Keratinocyte (primary cell): ENCODE measurements at regions not wholly inside any gene's neighbourhood (a gene's known extent, or its start where the extent isn't known, plus 50 kb on each side); places are given as distances from the start of the nearest gene placed in this dataset.

Source experiments
- DNase-seq: peaks from one replicate; pipeline ENCODE4 v3.0.0-alpha.2; 2011; ENCODE audit warnings: low read depth, missing footprints, low spot score
- FAIRE-seq: peaks from 2 replicates; lab custom pipeline; 2011; peaks lifted over from hg19 to GRCh38; lab: Jason Lieb, UNC
- H2AFZ ChIP-seq: 2 replicates; pipeline ENCODE4 v1.6.0; 2012; ENCODE audit warnings: low read length, control low read depth, inconsistent platforms; ENCODE audit not compliant: control insufficient read depth
- H3K27ac ChIP-seq: 2 replicates; pipeline ENCODE4 v1.5.1; 2011; ENCODE audit warnings: low read length; ENCODE audit not compliant: control insufficient read depth, insufficient read depth
- H3K27me3 ChIP-seq: 3 replicates; pipeline ENCODE4 v1.6.0; 2011; ENCODE audit warnings: low read length; ENCODE audit not compliant: control insufficient read depth, insufficient read depth; ENCODE audit errors: extremely low read depth
- H3K36me3 ChIP-seq, 2 experiments: 2 replicates in 1 of 2; 3 replicates in 1 of 2; pipeline ENCODE4 v1.5.1; 2011; ENCODE audit warnings: low read length in 2 of 2, mild to moderate bottlenecking in 1 of 2; ENCODE audit not compliant: control insufficient read depth in 2 of 2, insufficient read depth in 2 of 2; ENCODE audit errors: extremely low read depth in 1 of 2
- H3K4me1 ChIP-seq: 3 replicates; pipeline ENCODE4 v1.5.1; 2011; ENCODE audit warnings: low read length; ENCODE audit not compliant: control insufficient read depth, insufficient read depth; ENCODE audit errors: extremely low read depth
- H3K4me2 ChIP-seq: 3 replicates; pipeline ENCODE4 v1.6.0; 2011; ENCODE audit warnings: low read depth, low read length; ENCODE audit not compliant: control insufficient read depth, insufficient read depth; ENCODE audit errors: extremely low read depth
- H3K4me3 ChIP-seq, 3 experiments: fragments of 200-600 bp in 1 of 3; sonication (generic) in 1 of 3; 2 replicates in 2 of 3; 3 replicates in 1 of 3; pipeline ENCODE4 v1.5.1; 2011 to 2016; ENCODE audit warnings: low read length in 3 of 3, mild to moderate bottlenecking in 3 of 3, control low read depth in 2 of 3, inconsistent platforms in 1 of 3, low read depth in 1 of 3, mixed read lengths in 1 of 3, mixed run types in 1 of 3, moderate library complexity in 1 of 3; ENCODE audit not compliant: control insufficient read depth in 2 of 3, insufficient read depth in 2 of 3; ENCODE audit errors: extremely low read depth in 1 of 3
- H3K79me2 ChIP-seq: 2 replicates; pipeline ENCODE4 v1.6.0; 2012; ENCODE audit warnings: low read length; ENCODE audit not compliant: control insufficient read depth, insufficient read depth
- H3K9ac ChIP-seq: 3 replicates; pipeline ENCODE4 v1.6.0; 2011; ENCODE audit warnings: low read length; ENCODE audit not compliant: control insufficient read depth, insufficient read depth; ENCODE audit errors: extremely low read depth
- H3K9me1 ChIP-seq: 3 replicates; pipeline ENCODE4 v1.6.0; 2011; ENCODE audit warnings: low read length; ENCODE audit not compliant: control insufficient read depth, insufficient read depth; ENCODE audit errors: extremely low read depth
- H3K9me3 ChIP-seq: 2 replicates; pipeline ENCODE4 v1.5.1; 2012; ENCODE audit warnings: low read depth, low read length; ENCODE audit not compliant: control insufficient read depth
- H4K20me1 ChIP-seq: 3 replicates; pipeline ENCODE4 v1.6.0; 2011; ENCODE audit warnings: low read length; ENCODE audit not compliant: control insufficient read depth, insufficient read depth; ENCODE audit errors: extremely low read depth
- CTCF ChIP-seq, 3 experiments: IDR thresholded peaks in 1 of 3; conservative IDR thresholded peaks in 1 of 3; optimal IDR thresholded peaks in 1 of 3; 2 replicates in 2 of 3; 3 replicates in 1 of 3; pipeline versions ENCODE3 to v1.5.1; 2011; ENCODE audit warnings: low read length in 3 of 3, mild to moderate bottlenecking in 3 of 3, moderate library complexity in 2 of 3, control low read depth in 1 of 3, inconsistent platforms in 1 of 3; ENCODE audit not compliant: insufficient read depth in 2 of 3; ENCODE audit errors: extremely low read depth in 1 of 3
- EZH2 ChIP-seq: IDR thresholded peaks from one replicate; pipeline ENCODE4 v1.6.1; 2012; ENCODE audit warnings: inconsistent platforms, mild to moderate bottlenecking, low read length, moderate library complexity
- dilution Hi-C: fragments of 300-500 bp; cut with MboI; formaldehyde crosslinking; loops from one replicate; pipeline ENCODE4 v1.7.0; 2020; ENCODE audit warnings: low sequenced_read_pairs; ENCODE audit not compliant: extremely low pct_ligation_motif_present

GRCh38 chrX:120761810-120762209 is 113.9 kb downstream of the CT47B1 start:
- DNase-seq: no peak
- Histone ChIP-seq H3K4me1 (no peaks in the 10 kb centered on the region), H3K9me1 (no peaks in the 10 kb centered on the region), H3K4me3 (no peak overlapping the region), H3K79me2 (no peaks in the 10 kb centered on the region), H3K27ac (no peak overlapping the region), H3K9me3 (no peaks in the 10 kb centered on the region), H3K36me3 (no peaks in the 10 kb centered on the region), H4K20me1 (no peaks in the 10 kb centered on the region), H3K9ac (no peak overlapping the region), H3K4me2 (no peak overlapping the region), H2AFZ (no peak overlapping the region), H3K27me3 (no peaks in the 10 kb centered on the region)
- dilution Hi-C loops: no loop called here
- FAIRE-seq: no peak
- TF ChIP-seq EZH2 (no peak), CTCF (optimal IDR thresholded peaks at IDR 0.05 in 1 of 3, IDR thresholded peaks at IDR 0.05 in 1 of 3, conservative IDR thresholded peaks at IDR 0.05 in 1 of 3; ENCODE audit: extremely low read depth in 1 of 3, insufficient read depth in 2 of 3, low read length in 3 of 3) (no peak)

- no peak for TF ChIP-seq CTCF (optimal IDR thresholded peaks at IDR 0.05 in 1 of 3, IDR thresholded peaks at IDR 0.05 in 1 of 3, conservative IDR thresholded peaks at IDR 0.05 in 1 of 3; ENCODE audit: extremely low read depth in 1 of 3, insufficient read depth in 2 of 3, low read length in 3 of 3)
- TF ChIP-seq EZH2: no peak
- no peaks in the 10 kb centered on the region for H4K20me1 ChIP-seq
- dilution Hi-C loops: no loop called here
- H2AFZ ChIP-seq: no peak overlapping the region
- no peaks in the 10 kb centered on the region for H3K9me1 ChIP-seq
- no peak overlapping the region for H3K4me3 ChIP-seq
- H3K36me3 ChIP-seq: no peaks in the 10 kb centered on the region
- no peak for FAIRE-seq
- no peaks in the 10 kb centered on the region for H3K4me1 ChIP-seq
- no peak overlapping the region for H3K9ac ChIP-seq
- no peaks in the 10 kb centered on the region for H3K27me3 ChIP-seq
- H3K79me2 ChIP-seq: no peaks in the 10 kb centered on the region
- no peak overlapping the region for H3K27ac ChIP-seq
- no peaks in the 10 kb centered on the region for H3K9me3 ChIP-seq
- no peak overlapping the region for H3K4me2 ChIP-seq
- DNase-seq: no peak
These were observed 116.0 kb downstream of the CT47B1 start for GRCh38 chrX:120759685-120760084.
